ENCODE measurements at regions not wholly inside any gene's neighbourhood (a gene's known extent, or its start where the extent isn't known, plus 50 kb on each side); places are given as distances from the start of the nearest gene placed in this dataset.

GRCh38 chr13:109892101-109892500, 105.7 kb upstream of the IRS2 start:
- TF ChIP-seq STAT6 (CRISPR knock-in tag; IDR thresholded peaks at IDR 0.05): no peak
- TF ChIP-seq RAD21 (CRISPR knock-in tag; conservative IDR thresholded peaks at IDR 0.05 in 1 of 2, IDR thresholded peaks at IDR 0.05 in 1 of 2): no peak
- TF ChIP-seq ATF2 (CRISPR knock-in tag; IDR thresholded peaks at IDR 0.05): no peak
- no peak for TF ChIP-seq MAFK (IDR thresholded peaks at IDR 0.05; ENCODE audit: low read length)
- no peak for TF ChIP-seq BDP1 (IDR thresholded peaks at IDR 0.05; ENCODE audit: insufficient read depth, insufficient read length)
- no peak for TF ChIP-seq CTCF (IDR thresholded peaks at IDR 0.05 in 2 of 3, conservative IDR thresholded peaks at IDR 0.05 in 1 of 3; ENCODE audit: insufficient read depth in 2 of 3, low read depth in 1 of 3, low read length in 3 of 3)
- no peak for TF ChIP-seq HMGXB4 (CRISPR knock-in tag; IDR thresholded peaks at IDR 0.05)
- no peak for TF ChIP-seq RCOR1 (IDR thresholded peaks at IDR 0.05; ENCODE audit: borderline replicate concordance in 1 of 2, low read depth in 2 of 2, low read length in 2 of 2)
- TF ChIP-seq PHTF2 (CRISPR knock-in tag; IDR thresholded peaks at IDR 0.05): no peak
